ENCODE measurements at regions not wholly inside any gene's neighbourhood (a gene's known extent, or its start where the extent isn't known, plus 50 kb on each side); places are given as distances from the start of the nearest gene placed in this dataset.
A peak's percentile ranks its signal among the peaks of the same experiment; 100 is the strongest.

- Mint-ChIP-seq H3K9me3 (no peaks in the 10 kb centered on the region), H3K27me3 (no peaks in the 10 kb centered on the region), H3K4me1 (peaks cover 41% of the 10 kb centered on the region), H3K27ac (no peak overlapping the region), H3K36me3 (peaks cover 9% of the 10 kb centered on the region), H3K4me3 (no peak overlapping the region)
- no peak for ATAC-seq
Observed at GRCh38 chr6:25023781-25024180, 88.0 kb upstream of the RIPOR2 start.

DNA sequence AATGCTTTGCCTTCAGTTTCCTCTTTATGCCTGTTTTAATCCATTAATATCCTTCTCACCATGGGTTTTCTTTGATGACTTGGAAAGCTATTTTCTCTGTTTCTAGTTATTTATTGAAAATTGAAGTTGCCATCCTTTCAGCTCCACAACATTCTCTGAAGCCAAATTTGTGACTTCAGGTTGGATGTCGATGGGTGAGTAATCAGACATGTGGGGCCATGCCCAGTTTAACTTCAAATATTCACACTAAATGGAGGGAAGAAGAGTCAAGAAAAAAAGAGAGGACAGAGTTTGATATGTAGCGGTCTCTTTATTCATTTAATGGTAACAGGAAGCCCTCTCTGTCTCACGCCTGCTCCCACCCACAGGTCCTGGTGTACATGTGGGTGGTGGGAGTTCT, 89.1 kb upstream of the RIPOR2 start:
- no peaks in the 10 kb centered on the region for H3K9me3 Mint-ChIP-seq

DNA sequence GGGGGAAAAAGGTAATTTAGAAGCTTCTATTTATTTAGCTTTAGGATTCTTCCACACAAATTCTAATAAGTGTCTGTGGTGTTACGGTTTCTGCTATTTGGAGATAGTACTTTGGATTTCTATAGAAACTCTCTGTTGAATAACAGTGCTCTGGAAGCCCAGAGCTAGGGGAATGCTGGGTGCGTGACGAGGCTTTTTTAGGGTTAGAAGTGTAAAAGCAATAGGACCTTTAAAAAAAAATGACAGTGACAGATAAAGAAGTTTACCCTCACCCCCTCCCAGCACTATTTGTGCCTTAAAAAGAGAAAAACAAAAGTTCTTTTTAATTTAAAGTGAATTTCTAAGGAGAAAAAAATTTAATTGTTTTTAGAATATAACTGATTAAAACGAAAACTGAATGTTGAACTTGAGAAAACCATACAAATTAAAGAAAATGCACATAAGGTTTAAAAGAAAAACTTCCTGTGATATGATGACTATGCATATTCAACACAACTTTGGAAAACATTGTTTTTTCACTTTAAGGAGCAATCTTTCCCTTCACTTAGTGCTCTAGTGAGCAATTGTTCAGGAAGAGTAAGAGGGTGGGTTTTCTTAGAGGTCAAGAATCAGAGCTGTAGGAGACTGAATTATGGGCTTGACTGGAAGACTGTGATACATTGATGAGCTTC, 89.6 kb upstream of the RIPOR2 start:
- peaks cover 42% of the 10 kb centered on the region for H3K4me1 Mint-ChIP-seq
- H3K27ac Mint-ChIP-seq, result peak overlapping the region; percentile 58
- peaks cover 9% of the 10 kb centered on the region for H3K36me3 Mint-ChIP-seq
- ATAC-seq, result no peak
- no peaks in the 10 kb centered on the region for H3K27me3 Mint-ChIP-seq
- H3K4me3 Mint-ChIP-seq, result no peak overlapping the region
- no peaks in the 10 kb centered on the region for H3K9me3 Mint-ChIP-seq

More for the DNA sequence above, 89.1 kb upstream of the RIPOR2 start:
- H3K4me1 Mint-ChIP-seq, result peaks cover 42% of the 10 kb centered on the region
- no peak for ATAC-seq
- peaks cover 9% of the 10 kb centered on the region for H3K36me3 Mint-ChIP-seq
- H3K4me3 Mint-ChIP-seq, result no peak overlapping the region
- H3K27ac Mint-ChIP-seq, result peak overlapping the region; percentile 58
- H3K27me3 Mint-ChIP-seq, result no peaks in the 10 kb centered on the region

DNA sequence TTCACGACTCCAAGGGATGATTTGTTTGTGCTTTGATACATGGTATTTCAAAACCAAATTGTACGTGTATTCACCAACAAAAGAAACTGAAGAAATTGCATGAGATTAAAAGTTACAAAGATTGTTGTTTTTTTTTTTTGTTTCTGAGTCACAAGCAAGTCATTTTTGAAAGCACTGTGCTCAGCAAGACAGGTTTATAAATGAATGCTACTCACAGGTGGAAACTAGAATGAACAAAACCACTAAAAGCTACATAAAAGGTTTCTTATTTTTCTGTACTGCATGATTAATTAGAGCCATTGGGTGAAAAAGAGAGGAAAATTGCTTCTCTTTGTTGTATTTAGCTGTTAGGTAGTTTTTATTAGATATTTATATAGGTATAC, 90.2 kb upstream of the RIPOR2 start:
- no peak for ATAC-seq
- peaks cover 42% of the 10 kb centered on the region for H3K4me1 Mint-ChIP-seq
- H3K9me3 Mint-ChIP-seq, result no peaks in the 10 kb centered on the region
- peaks cover 9% of the 10 kb centered on the region for H3K36me3 Mint-ChIP-seq
- H3K27me3 Mint-ChIP-seq, result no peaks in the 10 kb centered on the region
- H3K4me3 Mint-ChIP-seq, result no peak overlapping the region
- peak overlapping the region; percentile 58 for H3K27ac Mint-ChIP-seq

DNA sequence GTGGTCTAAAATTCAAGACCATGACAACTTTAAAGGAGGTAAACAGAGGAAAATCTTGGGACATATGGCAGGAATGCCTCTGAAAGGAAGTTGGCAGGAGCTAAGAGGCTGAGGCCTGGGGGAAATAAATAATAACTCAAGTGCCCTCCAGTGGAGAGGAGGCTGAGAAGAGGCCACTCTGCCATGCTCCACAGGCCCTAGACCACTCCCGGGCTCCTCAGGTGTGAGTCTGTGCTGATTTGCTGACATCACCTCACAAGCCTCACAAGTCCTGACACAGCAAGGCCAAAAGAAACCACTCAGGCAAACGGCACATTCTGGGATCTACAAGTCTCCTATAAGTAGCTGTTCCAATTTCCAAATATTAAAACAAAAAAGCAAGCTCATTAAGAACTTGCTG, 91.0 kb upstream of the RIPOR2 start:
- peak overlapping the region; percentile 26 for H3K4me3 Mint-ChIP-seq
- no peaks in the 10 kb centered on the region for H3K9me3 Mint-ChIP-seq
- H3K27me3 Mint-ChIP-seq, result no peaks in the 10 kb centered on the region
- no peak for ATAC-seq
- peak overlapping the region; percentile 89 for H3K27ac Mint-ChIP-seq
- peaks cover 42% of the 10 kb centered on the region for H3K4me1 Mint-ChIP-seq
- H3K36me3 Mint-ChIP-seq, result peaks cover 9% of the 10 kb centered on the region

DNA sequence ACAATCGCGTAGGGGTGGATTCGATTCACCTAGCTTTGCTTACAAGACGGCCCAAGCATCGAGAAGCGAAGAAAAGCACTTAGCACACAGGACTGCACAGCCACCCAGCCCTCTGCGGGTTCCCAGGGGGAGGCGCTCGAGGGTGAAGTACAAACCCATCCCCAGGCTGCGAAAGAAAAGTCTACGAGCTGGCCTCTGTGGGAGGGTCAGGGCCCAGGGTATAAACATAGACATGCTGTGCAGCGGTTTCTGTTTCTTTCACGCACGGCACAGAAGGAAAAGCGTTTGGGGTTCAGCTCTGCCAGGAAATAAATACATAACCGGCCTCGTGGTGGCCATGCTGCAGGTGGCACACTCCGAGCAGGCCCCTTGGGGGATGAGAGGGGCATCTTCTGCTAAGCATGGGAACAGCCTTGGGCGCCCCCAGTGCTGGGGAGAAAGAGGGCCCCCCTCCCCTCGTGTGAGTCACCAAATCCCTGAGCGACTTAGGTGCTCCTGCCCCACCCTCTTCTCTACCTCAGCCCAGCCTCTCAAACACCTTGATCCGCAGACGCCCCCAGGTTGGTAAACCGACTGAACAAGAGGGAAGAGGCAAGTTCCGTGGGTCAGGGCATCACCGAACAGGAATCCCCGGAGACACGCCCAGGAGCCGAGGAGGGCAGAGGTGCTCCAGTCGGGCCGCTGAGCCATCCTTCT, 91.6 kb upstream of the RIPOR2 start:
- no peaks in the 10 kb centered on the region for H3K9me3 Mint-ChIP-seq
- H3K27ac Mint-ChIP-seq, result peak overlapping the region; percentile 89
- H3K4me3 Mint-ChIP-seq, result peak overlapping the region; percentile 76
- peaks cover 48% of the 10 kb centered on the region for H3K4me1 Mint-ChIP-seq
- no peaks in the 10 kb centered on the region for H3K27me3 Mint-ChIP-seq
- ATAC-seq, result peak; percentile 98
- H3K36me3 Mint-ChIP-seq, result peaks cover 9% of the 10 kb centered on the region

DNA sequence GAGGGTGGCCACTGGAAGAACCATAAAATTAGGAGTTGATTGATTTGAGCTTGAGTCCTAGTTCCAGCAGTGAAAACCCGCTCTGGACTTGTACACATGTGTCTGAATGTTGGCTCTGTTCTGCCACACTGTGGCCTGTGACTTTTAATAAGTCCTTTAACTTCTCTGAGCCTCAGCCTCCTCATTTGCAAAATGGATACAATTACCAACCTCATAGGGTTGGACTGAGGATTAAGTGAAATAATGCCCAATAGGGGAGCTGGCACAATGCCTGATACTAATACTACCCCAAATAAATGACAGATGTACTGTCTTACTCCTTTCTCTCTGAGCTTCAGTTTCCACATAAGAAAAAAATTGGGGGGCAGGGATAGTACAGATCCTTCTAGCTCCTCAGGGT, 92.6 kb upstream of the RIPOR2 start:
- H3K4me1 Mint-ChIP-seq, result peaks cover 54% of the 10 kb centered on the region
- H3K4me3 Mint-ChIP-seq, result no peak overlapping the region
- peaks cover 9% of the 10 kb centered on the region for H3K36me3 Mint-ChIP-seq
- no peaks in the 10 kb centered on the region for H3K27me3 Mint-ChIP-seq
- H3K27ac Mint-ChIP-seq, result peak overlapping the region; percentile 89
- no peaks in the 10 kb centered on the region for H3K9me3 Mint-ChIP-seq
- no peak for ATAC-seq

DNA sequence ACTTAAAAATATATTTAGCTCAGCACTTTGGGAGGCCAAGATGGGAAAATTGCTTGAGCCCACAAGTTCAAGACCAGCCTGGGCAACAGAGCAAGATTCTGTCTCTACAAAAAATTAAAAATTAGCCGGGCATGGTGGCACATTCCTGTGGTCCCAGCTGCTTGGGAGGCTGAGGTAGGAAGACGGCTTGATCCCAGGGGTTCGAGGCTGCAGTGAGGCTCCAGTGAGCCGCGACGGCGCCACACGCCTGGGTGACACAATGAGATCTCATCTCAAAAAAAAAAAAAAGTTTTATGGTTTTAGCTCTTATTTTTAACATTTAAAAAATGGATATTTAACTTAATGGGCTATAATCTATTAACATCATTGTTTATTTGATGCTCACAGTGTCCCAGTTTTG, 97.2 kb upstream of the RIPOR2 start:
- Mint-ChIP-seq H3K27me3 (no peaks in the 10 kb centered on the region), H3K9me3 (no peaks in the 10 kb centered on the region), H3K36me3 (no peaks in the 10 kb centered on the region), H3K4me3 (no peak overlapping the region), H3K4me1 (peaks cover 54% of the 10 kb centered on the region), H3K27ac (no peak overlapping the region)
- no peak for ATAC-seq

DNA sequence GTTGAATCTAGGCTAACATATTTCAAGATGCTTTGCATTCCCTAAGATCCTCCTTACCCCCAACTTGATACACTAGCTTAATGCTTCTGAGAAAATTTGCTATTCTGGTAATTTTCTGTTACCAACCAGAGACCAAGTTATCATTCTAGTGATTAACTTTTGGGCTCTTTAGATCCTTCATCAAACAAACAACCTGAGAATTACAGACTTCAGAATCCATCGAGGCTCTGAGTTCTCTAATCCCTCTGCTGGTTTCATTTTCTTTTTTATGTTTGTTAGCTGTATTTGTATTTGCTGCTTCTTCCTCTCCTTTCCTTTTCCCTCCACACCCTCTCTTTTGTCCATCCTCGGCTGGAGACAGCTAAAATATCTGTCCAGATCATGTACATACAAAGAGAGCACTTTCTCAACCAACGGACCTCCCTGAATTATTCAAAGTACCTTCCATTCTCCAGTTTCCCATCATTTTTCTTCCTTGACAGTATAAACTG, 98.7 kb upstream of the RIPOR2 start:
- peak; percentile 34 for ATAC-seq
- Mint-ChIP-seq H3K4me1 (peaks cover 62% of the 10 kb centered on the region), H3K27me3 (no peaks in the 10 kb centered on the region), H3K4me3 (peak overlapping the region; percentile 80), H3K27ac (peak overlapping the region; percentile 99), H3K9me3 (no peaks in the 10 kb centered on the region), H3K36me3 (no peaks in the 10 kb centered on the region)

- no peaks in the 10 kb centered on the region for H3K27me3 Mint-ChIP-seq
- H3K4me3 Mint-ChIP-seq, result peak overlapping the region; percentile 80
- H3K27ac Mint-ChIP-seq, result peak overlapping the region; percentile 99
- no peaks in the 10 kb centered on the region for H3K9me3 Mint-ChIP-seq
- ATAC-seq, result no peak
- H3K4me1 Mint-ChIP-seq, result peaks cover 68% of the 10 kb centered on the region
- no peaks in the 10 kb centered on the region for H3K36me3 Mint-ChIP-seq
Observed at GRCh38 chr6:25035174-25035511, 99.4 kb upstream of the RIPOR2 start.

- H3K27me3 Mint-ChIP-seq, result no peaks in the 10 kb centered on the region
- H3K4me1 Mint-ChIP-seq, result peaks cover 73% of the 10 kb centered on the region
- H3K36me3 Mint-ChIP-seq, result no peaks in the 10 kb centered on the region
- peak; percentile 65 for ATAC-seq
- peak overlapping the region; percentile 80 for H3K4me3 Mint-ChIP-seq
- H3K27ac Mint-ChIP-seq, result peak overlapping the region; percentile 99
- no peaks in the 10 kb centered on the region for H3K9me3 Mint-ChIP-seq
Observed at GRCh38 chr6:25035512-25036435, 100.0 kb upstream of the RIPOR2 start.

DNA sequence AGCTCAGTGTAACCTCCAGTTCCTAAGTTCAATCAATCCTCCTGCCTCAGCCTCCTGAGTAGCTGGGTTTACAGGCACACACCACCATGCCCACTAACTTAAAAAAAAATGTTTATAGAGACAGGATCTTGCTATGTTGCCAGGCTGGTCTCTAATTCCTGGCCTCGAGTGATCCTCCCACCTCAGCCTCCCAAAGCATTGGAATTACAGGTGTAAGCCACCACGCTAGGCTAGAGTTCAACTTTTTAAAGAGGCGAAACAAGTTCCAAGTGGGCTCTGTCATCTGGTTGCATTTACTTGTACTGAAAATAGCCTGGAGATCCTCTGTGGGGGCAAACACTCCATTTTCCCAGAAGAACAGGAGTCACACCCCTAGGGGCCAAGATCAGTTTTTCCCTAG, 100.7 kb upstream of the RIPOR2 start:
- no peaks in the 10 kb centered on the region for H3K36me3 Mint-ChIP-seq
- peak overlapping the region; percentile 99 for H3K27ac Mint-ChIP-seq
- no peak overlapping the region for H3K4me3 Mint-ChIP-seq
- no peaks in the 10 kb centered on the region for H3K27me3 Mint-ChIP-seq
- peaks cover 80% of the 10 kb centered on the region for H3K4me1 Mint-ChIP-seq
- H3K9me3 Mint-ChIP-seq, result no peaks in the 10 kb centered on the region
- ATAC-seq, result no peak

- Mint-ChIP-seq H3K9me3 (no peaks in the 10 kb centered on the region), H3K27me3 (no peaks in the 10 kb centered on the region), H3K36me3 (no peaks in the 10 kb centered on the region), H3K4me1 (peaks cover 87% of the 10 kb centered on the region), H3K27ac (peak overlapping the region; percentile 99), H3K4me3 (no peak overlapping the region)
- no peak for ATAC-seq
Observed at GRCh38 chr6:25038300-25038699, 102.5 kb upstream of the RIPOR2 start.

DNA sequence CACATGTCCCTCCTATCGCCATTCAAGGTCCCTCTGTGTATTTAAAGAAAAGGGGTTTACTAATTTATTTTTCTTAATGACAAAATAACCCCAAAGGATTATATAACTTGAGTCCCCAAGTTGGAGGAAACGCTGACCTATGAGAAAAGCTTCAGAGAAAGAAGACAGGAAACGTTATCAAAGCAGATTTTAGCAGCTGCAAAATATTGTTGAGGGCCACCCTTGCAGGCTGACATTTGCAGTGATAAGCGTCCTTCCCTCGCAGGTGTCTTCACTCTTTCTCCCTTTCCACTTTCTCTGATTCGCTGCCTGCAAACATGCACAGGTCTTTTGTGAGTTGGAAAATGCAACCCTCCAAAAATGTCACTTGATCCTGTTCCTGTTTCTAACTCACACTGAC, 103.2 kb upstream of the RIPOR2 start:
- H3K4me1 Mint-ChIP-seq, result peaks cover 92% of the 10 kb centered on the region
- no peaks in the 10 kb centered on the region for H3K9me3 Mint-ChIP-seq
- peak overlapping the region; percentile 93 for H3K4me3 Mint-ChIP-seq
- ATAC-seq, result no peak
- H3K27ac Mint-ChIP-seq, result peak overlapping the region; percentile 99
- H3K36me3 Mint-ChIP-seq, result no peaks in the 10 kb centered on the region
- no peaks in the 10 kb centered on the region for H3K27me3 Mint-ChIP-seq

- peaks cover 84% of the 10 kb centered on the region for H3K4me1 Mint-ChIP-seq
- no peaks in the 10 kb centered on the region for H3K9me3 Mint-ChIP-seq
- H3K27me3 Mint-ChIP-seq, result no peaks in the 10 kb centered on the region
- peak overlapping the region; percentile 93 for H3K4me3 Mint-ChIP-seq
- ATAC-seq, result peak; percentile 37
- no peaks in the 10 kb centered on the region for H3K36me3 Mint-ChIP-seq
- H3K27ac Mint-ChIP-seq, result peak overlapping the region; percentile 99
Observed at GRCh38 chr6:25041485-25042035, 105.8 kb upstream of the RIPOR2 start.

All from stimulated activated memory B cell treated with anti-CD40 and anti-IgM and Interleukin-4, amounts not matched to agents 10 μg/mL and 1 μg/mL and 100 μg/mL, for 72 hours (primary cell).